ENCODE measurements at regions not wholly inside any gene's neighbourhood (a gene's known extent, or its start where the extent isn't known, plus 50 kb on each side); places are given as distances from the start of the nearest gene placed in this dataset.

- H3K27ac Mint-ChIP-seq (ENCODE audit: unreplicated experiment) = no peak overlapping the region
- peaks cover 20% of the 10 kb centered on the region for H3K4me1 Mint-ChIP-seq (ENCODE audit: low read depth, unreplicated experiment)
Measured at GRCh38 chr3:23648326-23648995, 157.3 kb upstream of the UBE2E1 start.

GRCh38 chr3:23648996-23649395 is 156.8 kb upstream of the UBE2E1 start:
- Mint-ChIP-seq H3K36me3 (ENCODE audit: low read depth, unreplicated experiment) (no peaks in the 10 kb centered on the region), H3K9me3 (ENCODE audit: unreplicated experiment) (no peaks in the 10 kb centered on the region), H3K27me3 (ENCODE audit: low read depth, unreplicated experiment) (peaks cover 10% of the 10 kb centered on the region), H3K27ac (ENCODE audit: unreplicated experiment) (no peak overlapping the region), H3K4me1 (ENCODE audit: low read depth, unreplicated experiment) (peaks cover 20% of the 10 kb centered on the region), H3K4me3 (ENCODE audit: unreplicated experiment) (no peak overlapping the region)
- no peaks in the 10 kb centered on the region for H4K20me1 ChIP-seq (ENCODE audit: insufficient read depth, low read length)
- H3K27ac ChIP-seq (ENCODE audit: low read depth, low read length) = no peak overlapping the region
- H3K27me3 ChIP-seq (ENCODE audit: insufficient read depth, low read length) = no peaks in the 10 kb centered on the region
- TF ChIP-seq CTCF (IDR thresholded peaks at IDR 0.05; ENCODE audit: insufficient read depth, low read depth, low read length) = no peak
- H3K4me2 ChIP-seq (ENCODE audit: low read length) = peak overlapping the region; percentile 21
- peaks cover 21% of the 10 kb centered on the region for H3K4me1 ChIP-seq (ENCODE audit: insufficient read depth, low read length)
- no peak overlapping the region for H2AFZ ChIP-seq (ENCODE audit: low read depth, low read length)
- no peak for DNase-seq (ENCODE audit: low read depth)
- no peak overlapping the region for H3K9ac ChIP-seq (ENCODE audit: low read length)
- no peak overlapping the region for H3K4me3 ChIP-seq (ENCODE audit: insufficient read depth, low read depth, low read length)
- H3K36me3 ChIP-seq (ENCODE audit: insufficient read depth, low read length) = no peaks in the 10 kb centered on the region
- H3K79me2 ChIP-seq (ENCODE audit: insufficient read depth, low read length) = no peaks in the 10 kb centered on the region
- FAIRE-seq = no peak
- H3K9me3 ChIP-seq (ENCODE audit: insufficient read depth, low read depth, low read length) = no peaks in the 10 kb centered on the region

More at GRCh38 chr3:23648326-23648995, 157.3 kb upstream of the UBE2E1 start:
- Mint-ChIP-seq H3K9me3 (ENCODE audit: unreplicated experiment) (no peaks in the 10 kb centered on the region), H3K36me3 (ENCODE audit: low read depth, unreplicated experiment) (no peaks in the 10 kb centered on the region), H3K27me3 (ENCODE audit: low read depth, unreplicated experiment) (peaks cover 10% of the 10 kb centered on the region), H3K4me3 (ENCODE audit: unreplicated experiment) (no peak overlapping the region)
- no peaks in the 10 kb centered on the region for H3K9me3 ChIP-seq (ENCODE audit: insufficient read depth, low read depth, low read length)
- no peak overlapping the region for H3K27ac ChIP-seq (ENCODE audit: low read depth, low read length)
- no peaks in the 10 kb centered on the region for H4K20me1 ChIP-seq (ENCODE audit: insufficient read depth, low read length)
- H3K36me3 ChIP-seq (ENCODE audit: insufficient read depth, low read length) = no peaks in the 10 kb centered on the region
- FAIRE-seq = no peak
- no peak for DNase-seq (ENCODE audit: low read depth)
- no peaks in the 10 kb centered on the region for H3K79me2 ChIP-seq (ENCODE audit: insufficient read depth, low read length)
- H3K4me3 ChIP-seq (ENCODE audit: insufficient read depth, low read depth, low read length) = no peak overlapping the region
- H3K9ac ChIP-seq (ENCODE audit: low read length) = no peak overlapping the region
- peaks cover 21% of the 10 kb centered on the region for H3K4me1 ChIP-seq (ENCODE audit: insufficient read depth, low read length)
- no peak overlapping the region for H3K4me2 ChIP-seq (ENCODE audit: low read length)
- H2AFZ ChIP-seq (ENCODE audit: low read depth, low read length) = no peak overlapping the region
- TF ChIP-seq EZH2 (IDR thresholded peaks at IDR 0.05; ENCODE audit: insufficient read depth, low read length) (no peak), CTCF (IDR thresholded peaks at IDR 0.05; ENCODE audit: insufficient read depth, low read depth, low read length) (no peak)
- no peaks in the 10 kb centered on the region for H3K27me3 ChIP-seq (ENCODE audit: insufficient read depth, low read length)

GRCh38 chr3:23649448-23649847 is 156.3 kb upstream of the UBE2E1 start:
- peaks cover 21% of the 10 kb centered on the region for H3K4me1 ChIP-seq (ENCODE audit: insufficient read depth, low read length)
- H3K4me2 ChIP-seq (ENCODE audit: low read length) = peak overlapping the region; percentile 21
- H4K20me1 ChIP-seq (ENCODE audit: insufficient read depth, low read length) = no peaks in the 10 kb centered on the region
- no peak overlapping the region for H2AFZ ChIP-seq (ENCODE audit: low read depth, low read length)
- TF ChIP-seq EZH2 (IDR thresholded peaks at IDR 0.05; ENCODE audit: insufficient read depth, low read length) (no peak), CTCF (IDR thresholded peaks at IDR 0.05; ENCODE audit: insufficient read depth, low read depth, low read length) (no peak)
- no peaks in the 10 kb centered on the region for H3K9me3 ChIP-seq (ENCODE audit: insufficient read depth, low read depth, low read length)
- H3K9me3 Mint-ChIP-seq (ENCODE audit: unreplicated experiment) = no peaks in the 10 kb centered on the region
- H3K27me3 ChIP-seq (ENCODE audit: insufficient read depth, low read length) = no peaks in the 10 kb centered on the region
- H3K36me3 ChIP-seq (ENCODE audit: insufficient read depth, low read length) = no peaks in the 10 kb centered on the region
- no peak overlapping the region for H3K27ac Mint-ChIP-seq (ENCODE audit: unreplicated experiment)
- H3K27me3 Mint-ChIP-seq (ENCODE audit: low read depth, unreplicated experiment) = peaks cover 10% of the 10 kb centered on the region
- no peaks in the 10 kb centered on the region for H3K36me3 Mint-ChIP-seq (ENCODE audit: low read depth, unreplicated experiment)
- no peak overlapping the region for H3K4me3 ChIP-seq (ENCODE audit: insufficient read depth, low read depth, low read length)
- H3K4me1 Mint-ChIP-seq (ENCODE audit: low read depth, unreplicated experiment) = peaks cover 20% of the 10 kb centered on the region
- FAIRE-seq = no peak
- peak overlapping the region; percentile 49 for H3K27ac ChIP-seq (ENCODE audit: low read depth, low read length)
- H3K9ac ChIP-seq (ENCODE audit: low read length) = no peak overlapping the region
- H3K79me2 ChIP-seq (ENCODE audit: insufficient read depth, low read length) = no peaks in the 10 kb centered on the region
- DNase-seq (ENCODE audit: low read depth) = no peak
- H3K4me3 Mint-ChIP-seq (ENCODE audit: unreplicated experiment) = no peak overlapping the region
